GM06990 (cell line): ENCODE measurements at regions not wholly inside any gene's neighbourhood (a gene's known extent, or its start where the extent isn't known, plus 50 kb on each side); places are given as distances from the start of the nearest gene placed in this dataset.

Source experiments
- DNase-seq: peaks from one replicate; pipeline ENCODE4 v3.0.0-alpha.2; 2011; ENCODE audit not compliant: insufficient read length; ENCODE audit errors: extremely low read depth
- H3K27me3 ChIP-seq: replicated peaks from 2 replicates; pipeline ENCODE4 v1.6.0; 2011; ENCODE audit warnings: low read length; ENCODE audit not compliant: control insufficient read depth, insufficient read depth
- H3K36me3 ChIP-seq: 2 replicates; pipeline ENCODE4 v1.5.1; 2011; ENCODE audit warnings: low read length; ENCODE audit not compliant: control insufficient read depth, insufficient read depth
- H3K4me3 ChIP-seq: replicated peaks from 2 replicates; pipeline ENCODE4 v1.5.1; 2011; ENCODE audit warnings: low read depth, mild to moderate bottlenecking, control low read depth, low read length
- TF ChIP-seq, protein P1 (sequence below): IDR thresholded peaks from 2 replicates; pipeline ENCODE4 v1.5.1; 2011; ENCODE audit warnings: low read length, control low read depth, mild to moderate bottlenecking, inconsistent platforms; ENCODE audit not compliant: insufficient read depth, poor library complexity, severe bottlenecking

DNA sequence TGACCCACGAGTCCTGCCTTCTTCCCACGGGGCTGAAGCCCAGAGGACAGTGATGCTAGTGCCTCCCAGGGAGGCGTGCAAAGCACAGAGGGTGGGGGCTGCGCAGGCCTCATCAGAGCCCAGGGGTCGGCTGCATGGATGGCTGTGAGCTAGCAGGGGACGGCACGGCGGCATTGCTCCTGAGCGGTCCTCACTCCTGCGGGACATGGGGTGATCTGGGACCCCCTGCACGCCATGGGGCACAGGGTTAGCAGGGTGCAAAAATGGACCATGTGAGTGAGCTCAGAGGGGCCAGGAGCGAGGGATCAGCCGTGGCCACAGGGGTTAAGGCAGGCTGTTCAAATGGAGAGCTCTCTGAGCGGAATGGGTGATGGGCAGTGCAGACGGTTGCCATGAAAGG, 138.3 kb downstream of the SNX19 start:
- Histone ChIP-seq H3K36me3 (no peaks in the 10 kb centered on the region), H3K27me3 (no peaks in the 10 kb centered on the region), H3K4me3 (no peak overlapping the region)
- TF ChIP-seq, protein P1, sequence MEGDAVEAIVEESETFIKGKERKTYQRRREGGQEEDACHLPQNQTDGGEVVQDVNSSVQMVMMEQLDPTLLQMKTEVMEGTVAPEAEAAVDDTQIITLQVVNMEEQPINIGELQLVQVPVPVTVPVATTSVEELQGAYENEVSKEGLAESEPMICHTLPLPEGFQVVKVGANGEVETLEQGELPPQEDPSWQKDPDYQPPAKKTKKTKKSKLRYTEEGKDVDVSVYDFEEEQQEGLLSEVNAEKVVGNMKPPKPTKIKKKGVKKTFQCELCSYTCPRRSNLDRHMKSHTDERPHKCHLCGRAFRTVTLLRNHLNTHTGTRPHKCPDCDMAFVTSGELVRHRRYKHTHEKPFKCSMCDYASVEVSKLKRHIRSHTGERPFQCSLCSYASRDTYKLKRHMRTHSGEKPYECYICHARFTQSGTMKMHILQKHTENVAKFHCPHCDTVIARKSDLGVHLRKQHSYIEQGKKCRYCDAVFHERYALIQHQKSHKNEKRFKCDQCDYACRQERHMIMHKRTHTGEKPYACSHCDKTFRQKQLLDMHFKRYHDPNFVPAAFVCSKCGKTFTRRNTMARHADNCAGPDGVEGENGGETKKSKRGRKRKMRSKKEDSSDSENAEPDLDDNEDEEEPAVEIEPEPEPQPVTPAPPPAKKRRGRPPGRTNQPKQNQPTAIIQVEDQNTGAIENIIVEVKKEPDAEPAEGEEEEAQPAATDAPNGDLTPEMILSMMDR, result no peak
- DNase-seq, result no peak

DNA sequence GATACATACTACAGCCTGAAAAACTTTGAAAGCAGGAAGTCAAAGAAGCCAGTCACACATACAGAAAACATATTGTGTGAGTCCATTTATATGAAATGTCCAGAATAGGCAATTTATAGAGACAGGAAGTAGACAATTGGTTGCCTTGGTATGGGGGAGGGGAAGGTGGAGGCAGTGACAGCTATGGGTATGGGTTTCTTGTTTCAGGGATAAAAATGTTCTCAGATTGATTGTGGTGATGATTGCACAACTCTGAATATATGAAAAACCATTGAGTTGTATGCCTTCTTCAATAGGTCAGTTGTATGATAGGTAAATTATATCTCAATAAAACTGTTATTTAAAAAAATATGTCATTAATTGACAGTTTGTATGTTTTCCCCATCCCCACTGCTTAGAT, 137.6 kb downstream of the SNX19 start:
- Histone ChIP-seq H3K36me3 (no peaks in the 10 kb centered on the region), H3K27me3 (no peaks in the 10 kb centered on the region), H3K4me3 (no peak overlapping the region)
- no peak for DNase-seq
- TF ChIP-seq, protein P1, result no peak

DNA sequence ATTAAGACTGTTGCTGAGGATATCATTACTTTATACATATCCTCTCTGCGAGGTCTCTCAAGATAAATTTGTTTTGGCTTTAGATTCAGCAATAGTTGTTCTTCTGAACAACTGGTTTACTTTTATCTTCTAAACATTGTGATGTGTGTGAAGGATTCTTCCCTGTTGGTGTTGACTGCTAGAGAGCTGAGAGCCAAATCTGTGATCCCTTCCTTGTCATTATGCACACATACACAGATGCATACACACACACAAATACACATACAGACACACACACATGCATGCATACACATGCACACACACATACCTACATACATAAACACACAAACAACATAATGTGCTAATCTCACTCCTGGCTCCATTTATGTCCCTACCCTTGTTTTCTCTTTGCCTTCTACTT, 137.0 kb downstream of the SNX19 start:
- TF ChIP-seq, protein P1, result no peak
- DNase-seq, result no peak
- Histone ChIP-seq H3K36me3 (no peaks in the 10 kb centered on the region), H3K27me3 (no peaks in the 10 kb centered on the region), H3K4me3 (no peak overlapping the region)

DNA sequence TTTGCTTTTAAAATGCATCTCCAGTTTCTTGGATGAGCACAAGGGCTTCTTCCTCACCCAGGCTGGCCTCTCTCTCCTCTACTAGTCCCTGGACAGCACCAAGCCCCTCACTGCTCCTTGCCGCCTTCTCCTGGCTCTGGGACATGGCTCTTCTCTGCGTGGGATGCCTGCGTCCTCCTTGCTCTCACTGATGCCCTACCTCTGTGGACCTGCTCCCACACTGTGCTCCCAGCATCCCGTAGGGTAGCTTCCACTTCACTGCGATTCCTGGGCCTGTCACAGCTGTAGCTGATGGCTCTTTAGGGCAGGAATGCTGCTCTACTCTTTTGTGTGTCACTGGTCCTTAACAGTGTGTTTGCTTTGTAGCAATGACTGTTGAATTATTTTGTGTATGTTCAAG, 136.3 kb downstream of the SNX19 start:
- TF ChIP-seq, protein P1, result no peak
- DNase-seq, result no peak
- Histone ChIP-seq H3K36me3 (no peaks in the 10 kb centered on the region), H3K4me3 (no peak overlapping the region), H3K27me3 (no peaks in the 10 kb centered on the region)

DNA sequence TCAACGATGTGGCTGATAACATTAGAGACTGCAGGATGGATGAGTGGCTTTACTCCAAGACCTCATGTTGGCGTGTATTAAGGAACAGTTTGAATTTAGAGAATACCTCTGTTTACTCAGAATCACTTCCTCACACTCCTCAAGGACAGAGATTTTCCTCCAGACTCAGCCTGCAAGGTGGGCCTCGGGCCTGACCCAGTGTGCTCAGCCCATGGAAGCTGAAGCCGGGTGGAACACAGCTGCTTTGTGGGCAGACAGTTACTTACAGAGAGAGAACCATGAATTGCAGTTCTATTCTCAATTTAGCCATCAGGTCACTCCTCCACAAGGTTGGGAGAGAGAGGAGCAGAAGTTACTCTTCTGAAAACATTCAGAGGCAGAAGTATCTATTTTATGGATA, 135.8 kb downstream of the SNX19 start:
- TF ChIP-seq, protein P1, result no peak
- Histone ChIP-seq H3K27me3 (no peaks in the 10 kb centered on the region; the same call in 1 of the 2 replicates), H3K4me3 (no peak overlapping the region), H3K36me3 (no peaks in the 10 kb centered on the region)
- DNase-seq, result no peak

DNA sequence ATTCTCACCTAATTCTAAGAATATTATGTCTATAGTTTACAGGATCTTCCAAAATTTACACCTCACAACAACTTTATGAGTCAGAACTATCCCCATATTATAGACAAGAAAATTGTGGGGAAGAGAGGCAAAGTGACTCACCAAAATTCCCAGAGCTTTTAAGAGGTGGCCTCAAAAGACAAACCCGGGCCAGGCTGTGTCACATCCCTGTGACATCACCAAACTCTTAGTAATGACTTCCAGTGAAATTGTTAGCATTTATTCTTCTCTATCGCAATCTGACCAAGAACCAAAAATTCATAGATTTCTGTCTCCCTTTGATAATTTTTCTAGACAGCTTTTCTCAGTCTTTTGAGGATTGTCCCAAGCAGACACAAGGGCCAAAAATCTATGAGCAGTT, 134.3 kb downstream of the SNX19 start:
- no peaks in the 10 kb centered on the region; the same call in 1 of the 2 replicates for H3K27me3 ChIP-seq
- no peak overlapping the region for H3K4me3 ChIP-seq
- H3K36me3 ChIP-seq, result no peaks in the 10 kb centered on the region
- TF ChIP-seq, protein P1, result no peak
- no peak for DNase-seq
